ENCODE measurements at regions not wholly inside any gene's neighbourhood (a gene's known extent, or its start where the extent isn't known, plus 50 kb on each side); places are given as distances from the start of the nearest gene placed in this dataset.

GRCh38 chr4:175891851-175892250 is 79.8 kb upstream of the GPM6A start:
- H3K4me1 Mint-ChIP-seq: no peaks in the 10 kb centered on the region
- ATAC-seq (no peak), DNase-seq (no peak)
- no peaks in the 10 kb centered on the region for H3K36me3 ChIP-seq (ENCODE audit: control insufficient read depth, insufficient read depth, low read length)
- H3K4me3 Mint-ChIP-seq: no peak overlapping the region
- TF ChIP-seq CTCF (IDR thresholded peaks at IDR 0.05): no peak
- H3K9me3 ChIP-seq (ENCODE audit: control insufficient read depth, insufficient read depth, low read length): no peaks in the 10 kb centered on the region
- peaks cover 8 to 10% of the 10 kb centered on the region in 2 donors for H3K9me3 Mint-ChIP-seq
- WGBS (ENCODE audit: insufficient coverage): 36% methylated on average over 2 of the region's 2 CpGs
- no peak overlapping the region for H3K4me3 ChIP-seq (ENCODE audit: low read length)
- H3K27me3 Mint-ChIP-seq (ENCODE audit: low read depth in 2 of 2): no peaks in the 10 kb centered on the region
- no peaks in the 10 kb centered on the region for H3K27me3 ChIP-seq (ENCODE audit: control insufficient read depth, insufficient read depth, low read length)
- intact Hi-C loops (cut with micrococcal nuclease): no loop called here
- H3K4me1 ChIP-seq (ENCODE audit: control insufficient read depth, insufficient read depth, low read length): no peaks in the 10 kb centered on the region
- no peak overlapping the region for H3K27ac Mint-ChIP-seq
- no peaks in the 10 kb centered on the region for H3K36me3 Mint-ChIP-seq
- H3K27ac ChIP-seq (ENCODE audit: low read length): no peak overlapping the region

DNA sequence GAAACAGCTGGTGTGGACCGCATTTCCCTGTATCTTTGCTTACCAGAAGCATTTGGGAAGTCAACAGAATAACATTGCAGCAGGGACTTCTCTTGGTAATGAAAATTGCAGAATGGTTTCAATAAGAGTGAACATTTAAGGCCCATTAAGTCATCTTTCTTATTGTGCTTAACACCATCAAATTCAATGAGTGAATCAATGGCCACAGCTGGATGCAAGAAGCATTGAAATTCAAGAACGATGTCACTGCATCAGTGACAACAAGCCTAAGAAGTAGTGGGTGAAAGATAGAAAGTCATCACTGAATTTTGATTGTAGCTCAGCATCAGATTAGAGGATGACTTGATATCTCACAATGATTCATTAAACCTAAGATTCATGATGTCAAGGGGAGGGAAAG is 93.9 kb upstream of the GPM6A start:
- Mint-ChIP-seq H3K36me3 (no peaks in the 10 kb centered on the region), H3K4me3 (no peak overlapping the region), H3K27me3 (ENCODE audit: low read depth in 2 of 2) (no peaks in the 10 kb centered on the region), H3K4me1 (no peaks in the 10 kb centered on the region), H3K9me3 (peaks cover 8% of the 10 kb centered on the region in 2 donors), H3K27ac (no peak overlapping the region)
- no peak for ATAC-seq
- intact Hi-C loops (cut with micrococcal nuclease): no loop called here
- no peaks in the 10 kb centered on the region for H3K27me3 ChIP-seq (ENCODE audit: control insufficient read depth, insufficient read depth, low read length)
- no peak overlapping the region for H3K27ac ChIP-seq (ENCODE audit: low read length)
- H3K4me1 ChIP-seq (ENCODE audit: control insufficient read depth, insufficient read depth, low read length): no peaks in the 10 kb centered on the region
- DNase-seq: no peak
- H3K4me3 ChIP-seq (ENCODE audit: low read length): no peak overlapping the region
- no peaks in the 10 kb centered on the region for H3K9me3 ChIP-seq (ENCODE audit: control insufficient read depth, insufficient read depth, low read length)
- WGBS (ENCODE audit: insufficient coverage): 84% methylated on average over 2 of the region's 2 CpGs
- no peaks in the 10 kb centered on the region for H3K36me3 ChIP-seq (ENCODE audit: control insufficient read depth, insufficient read depth, low read length)
- no peak for TF ChIP-seq CTCF (IDR thresholded peaks at IDR 0.05)

- no peak overlapping the region for H3K27ac ChIP-seq (ENCODE audit: low read length)
- TF ChIP-seq CTCF (IDR thresholded peaks at IDR 0.05): no peak
- no peaks in the 10 kb centered on the region for H3K9me3 ChIP-seq (ENCODE audit: control insufficient read depth, insufficient read depth, low read length)
- Mint-ChIP-seq H3K4me1 (no peaks in the 10 kb centered on the region), H3K4me3 (no peak overlapping the region), H3K9me3 (peaks cover 7 to 8% of the 10 kb centered on the region in 2 donors), H3K36me3 (no peaks in the 10 kb centered on the region), H3K27ac (no peak overlapping the region), H3K27me3 (ENCODE audit: low read depth in 2 of 2) (no peaks in the 10 kb centered on the region)
- DNase-seq: no peak
- H3K27me3 ChIP-seq (ENCODE audit: control insufficient read depth, insufficient read depth, low read length): no peaks in the 10 kb centered on the region
- no peaks in the 10 kb centered on the region for H3K36me3 ChIP-seq (ENCODE audit: control insufficient read depth, insufficient read depth, low read length)
- 88% methylated on average over 5 of the region's 5 CpGs for WGBS (ENCODE audit: insufficient coverage)
- no peaks in the 10 kb centered on the region for H3K4me1 ChIP-seq (ENCODE audit: control insufficient read depth, insufficient read depth, low read length)
- intact Hi-C loops (cut with micrococcal nuclease): no loop called here
- H3K4me3 ChIP-seq (ENCODE audit: low read length): no peak overlapping the region
- no peak for ATAC-seq
Observed at GRCh38 chr4:175906384-175906783, 94.3 kb upstream of the GPM6A start.

- Histone ChIP-seq H3K27me3 (ENCODE audit: control insufficient read depth, insufficient read depth, low read length) (no peaks in the 10 kb centered on the region), H3K36me3 (ENCODE audit: control insufficient read depth, insufficient read depth, low read length) (no peaks in the 10 kb centered on the region), H3K4me3 (ENCODE audit: low read length) (no peak overlapping the region), H3K27ac (ENCODE audit: low read length) (no peak overlapping the region), H3K9me3 (ENCODE audit: control insufficient read depth, insufficient read depth, low read length) (no peaks in the 10 kb centered on the region), H3K4me1 (ENCODE audit: control insufficient read depth, insufficient read depth, low read length) (no peaks in the 10 kb centered on the region)
- TF ChIP-seq CTCF (IDR thresholded peaks at IDR 0.05): no peak
- Mint-ChIP-seq H3K36me3 (no peaks in the 10 kb centered on the region), H3K4me1 (no peaks in the 10 kb centered on the region), H3K27ac (no peak overlapping the region), H3K4me3 (no peak overlapping the region), H3K9me3 (peaks cover 8 to 13% of the 10 kb centered on the region in 2 donors), H3K27me3 (ENCODE audit: low read depth in 2 of 2) (no peaks in the 10 kb centered on the region)
- WGBS (ENCODE audit: insufficient coverage): 83% methylated on average over 4 of the region's 4 CpGs
- no peak for ATAC-seq
- intact Hi-C loops (cut with micrococcal nuclease): no loop called here
- DNase-seq: no peak
Observed at GRCh38 chr4:175910700-175911099, 98.6 kb upstream of the GPM6A start.

Data from natural killer cell (primary cell).